NB4 (cell line): ENCODE measurements at regions not wholly inside any gene's neighbourhood (a gene's known extent, or its start where the extent isn't known, plus 50 kb on each side); places are given as distances from the start of the nearest gene placed in this dataset.

Source experiments
- CTCF ChIP-seq: IDR thresholded peaks from one replicate; pipeline ENCODE4 v1.5.1; 2012; ENCODE audit warnings: low read depth, low read length
- POLR2A ChIP-seq: IDR thresholded peaks from 2 replicates; pipeline ENCODE4 v1.6.1; 2011; ENCODE audit warnings: mild to moderate bottlenecking; ENCODE audit not compliant: insufficient read length; ENCODE audit errors: extremely low read depth

GRCh38 chr1:213669964-213670691 lies 317.6 kb upstream of the PROX1 start:
- TF ChIP-seq CTCF (no peak), POLR2A (no peak)
